ENCODE measurements at regions not wholly inside any gene's neighbourhood (a gene's known extent, or its start where the extent isn't known, plus 50 kb on each side); places are given as distances from the start of the nearest gene placed in this dataset.

DNA sequence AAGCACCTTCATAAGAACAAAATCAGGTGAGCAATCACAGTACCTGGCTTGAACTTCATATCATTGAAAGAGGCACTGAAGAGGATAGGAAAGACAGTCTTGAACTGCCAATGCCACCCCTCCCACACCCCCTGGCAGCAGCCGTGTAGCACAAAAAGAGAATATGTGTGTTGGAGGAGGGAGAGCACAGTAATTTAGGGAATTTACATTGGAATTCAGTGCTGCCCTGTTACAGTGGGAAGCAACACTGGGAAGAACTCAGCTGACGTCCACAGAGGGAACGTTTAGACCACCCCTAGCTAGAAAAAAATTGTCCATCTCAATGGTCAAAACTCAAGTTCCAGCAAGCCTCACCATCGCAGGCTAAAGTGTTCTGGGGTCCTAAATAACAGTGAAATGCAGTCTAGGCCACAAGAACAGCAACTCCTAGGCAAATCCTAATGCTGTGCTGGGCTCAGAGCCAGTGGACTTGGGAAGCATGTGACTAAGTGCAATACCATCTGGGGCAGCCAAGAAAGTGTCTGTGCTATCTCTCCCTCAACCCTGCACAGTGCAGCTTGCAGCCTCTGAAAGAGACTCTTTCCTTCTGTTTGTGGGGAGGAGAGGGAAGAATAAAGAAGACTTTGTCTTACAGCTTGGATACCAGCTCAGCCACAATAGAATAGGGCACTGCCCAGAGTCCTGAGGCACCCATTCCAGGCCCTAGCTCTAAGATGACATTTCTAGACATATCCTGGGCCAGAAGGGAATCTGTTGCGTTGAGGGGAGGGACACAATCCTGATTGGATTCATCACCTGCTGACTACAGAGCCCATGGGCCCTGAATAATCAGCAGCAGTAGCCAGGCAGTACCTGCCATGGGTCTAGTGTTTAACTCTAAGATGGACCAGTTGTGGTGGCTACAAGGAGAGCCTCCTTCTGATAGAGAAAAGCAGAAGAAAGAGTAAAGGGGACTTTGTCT, 62.1 kb upstream of the VLDLR start:
- TF ChIP-seq LARP7 (IDR thresholded peaks at IDR 0.05) (no peak), ATF1 (CRISPR knock-in tag; IDR thresholded peaks at IDR 0.05) (no peak), ATF1 (tag; IDR thresholded peaks at IDR 0.05) (no peak), MED1 (CRISPR knock-in tag; IDR thresholded peaks at IDR 0.05; ENCODE audit: borderline replicate concordance) (no peak), MAX (CRISPR knock-in tag; IDR thresholded peaks at IDR 0.05) (no peak), ETS1 (conservative IDR thresholded peaks at IDR 0.05; ENCODE audit: control insufficient read depth, low read depth, low read length) (no peak), NFIC (IDR thresholded peaks at IDR 0.05) (no peak), RFX5 (IDR thresholded peaks at IDR 0.05; ENCODE audit: low read depth, low read length) (no peak), ELF1 (tag; IDR thresholded peaks at IDR 0.05) (no peak)
- TF ChIP-seq, protein P1, sequence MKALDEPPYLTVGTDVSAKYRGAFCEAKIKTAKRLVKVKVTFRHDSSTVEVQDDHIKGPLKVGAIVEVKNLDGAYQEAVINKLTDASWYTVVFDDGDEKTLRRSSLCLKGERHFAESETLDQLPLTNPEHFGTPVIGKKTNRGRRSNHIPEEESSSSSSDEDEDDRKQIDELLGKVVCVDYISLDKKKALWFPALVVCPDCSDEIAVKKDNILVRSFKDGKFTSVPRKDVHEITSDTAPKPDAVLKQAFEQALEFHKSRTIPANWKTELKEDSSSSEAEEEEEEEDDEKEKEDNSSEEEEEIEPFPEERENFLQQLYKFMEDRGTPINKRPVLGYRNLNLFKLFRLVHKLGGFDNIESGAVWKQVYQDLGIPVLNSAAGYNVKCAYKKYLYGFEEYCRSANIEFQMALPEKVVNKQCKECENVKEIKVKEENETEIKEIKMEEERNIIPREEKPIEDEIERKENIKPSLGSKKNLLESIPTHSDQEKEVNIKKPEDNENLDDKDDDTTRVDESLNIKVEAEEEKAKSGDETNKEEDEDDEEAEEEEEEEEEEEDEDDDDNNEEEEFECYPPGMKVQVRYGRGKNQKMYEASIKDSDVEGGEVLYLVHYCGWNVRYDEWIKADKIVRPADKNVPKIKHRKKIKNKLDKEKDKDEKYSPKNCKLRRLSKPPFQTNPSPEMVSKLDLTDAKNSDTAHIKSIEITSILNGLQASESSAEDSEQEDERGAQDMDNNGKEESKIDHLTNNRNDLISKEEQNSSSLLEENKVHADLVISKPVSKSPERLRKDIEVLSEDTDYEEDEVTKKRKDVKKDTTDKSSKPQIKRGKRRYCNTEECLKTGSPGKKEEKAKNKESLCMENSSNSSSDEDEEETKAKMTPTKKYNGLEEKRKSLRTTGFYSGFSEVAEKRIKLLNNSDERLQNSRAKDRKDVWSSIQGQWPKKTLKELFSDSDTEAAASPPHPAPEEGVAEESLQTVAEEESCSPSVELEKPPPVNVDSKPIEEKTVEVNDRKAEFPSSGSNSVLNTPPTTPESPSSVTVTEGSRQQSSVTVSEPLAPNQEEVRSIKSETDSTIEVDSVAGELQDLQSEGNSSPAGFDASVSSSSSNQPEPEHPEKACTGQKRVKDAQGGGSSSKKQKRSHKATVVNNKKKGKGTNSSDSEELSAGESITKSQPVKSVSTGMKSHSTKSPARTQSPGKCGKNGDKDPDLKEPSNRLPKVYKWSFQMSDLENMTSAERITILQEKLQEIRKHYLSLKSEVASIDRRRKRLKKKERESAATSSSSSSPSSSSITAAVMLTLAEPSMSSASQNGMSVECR (CRISPR knock-in tag; IDR thresholded peaks at IDR 0.05) = no peak
